Cardiac fibroblast (primary cell): ENCODE measurements at regions not wholly inside any gene's neighbourhood (a gene's known extent, or its start where the extent isn't known, plus 50 kb on each side); places are given as distances from the start of the nearest gene placed in this dataset.

Experiments used
- DNase-seq, 2 donors: peaks; one replicate each; pipeline versions ENCODE4 v3.0.0 to v3.0.0-alpha.2; 2010; ENCODE audit warnings: low read depth in 2 of 2
- H3K4me3 ChIP-seq, 2 donors: replicated peaks in 1 of 2; 1 replicate in 1 of 2; 2 replicates in 1 of 2; pipeline ENCODE4 v1.5.1; 2011; ENCODE audit warnings: low read depth in 2 of 2, low read length in 2 of 2, mild to moderate bottlenecking in 2 of 2, moderate library complexity in 1 of 2
- CTCF ChIP-seq: IDR thresholded peaks from one replicate; pipeline ENCODE4 v1.5.1; 2011; ENCODE audit warnings: low read depth, mild to moderate bottlenecking, low read length, inconsistent platforms

GRCh38 chr9:96069629-96070220 lies 194.2 kb downstream of the ERCC6L2 start:
- DNase-seq = no peak
- no peak overlapping the region for H3K4me3 ChIP-seq
- TF ChIP-seq CTCF = no peak

- no peak overlapping the region for H3K4me3 ChIP-seq
- TF ChIP-seq CTCF = no peak
- no peak for DNase-seq
Observed at GRCh38 chr9:96068511-96068910, 193.0 kb downstream of the ERCC6L2 start.

GRCh38 chr9:96067600-96067999 lies 192.1 kb downstream of the ERCC6L2 start:
- DNase-seq = no peak
- H3K4me3 ChIP-seq = no peak overlapping the region

GRCh38 chr9:96067004-96067403 lies 191.5 kb downstream of the ERCC6L2 start:
- TF ChIP-seq CTCF = no peak
- DNase-seq = no peak

More at GRCh38 chr9:96067600-96067999, 192.1 kb downstream of the ERCC6L2 start:
- no peak for TF ChIP-seq CTCF

GRCh38 chr9:96065482-96066251 lies 190.2 kb downstream of the ERCC6L2 start:
- no peak for DNase-seq
- TF ChIP-seq CTCF = no peak
- H3K4me3 ChIP-seq = no peak overlapping the region

More at GRCh38 chr9:96067004-96067403, 191.5 kb downstream of the ERCC6L2 start:
- H3K4me3 ChIP-seq = no peak overlapping the region

GRCh38 chr9:96064826-96065481 lies 189.5 kb downstream of the ERCC6L2 start:
- DNase-seq = no peak
- no peak for TF ChIP-seq CTCF
- no peak overlapping the region for H3K4me3 ChIP-seq
